ENCODE measurements at regions not wholly inside any gene's neighbourhood (a gene's known extent, or its start where the extent isn't known, plus 50 kb on each side); places are given as distances from the start of the nearest gene placed in this dataset.

DNA sequence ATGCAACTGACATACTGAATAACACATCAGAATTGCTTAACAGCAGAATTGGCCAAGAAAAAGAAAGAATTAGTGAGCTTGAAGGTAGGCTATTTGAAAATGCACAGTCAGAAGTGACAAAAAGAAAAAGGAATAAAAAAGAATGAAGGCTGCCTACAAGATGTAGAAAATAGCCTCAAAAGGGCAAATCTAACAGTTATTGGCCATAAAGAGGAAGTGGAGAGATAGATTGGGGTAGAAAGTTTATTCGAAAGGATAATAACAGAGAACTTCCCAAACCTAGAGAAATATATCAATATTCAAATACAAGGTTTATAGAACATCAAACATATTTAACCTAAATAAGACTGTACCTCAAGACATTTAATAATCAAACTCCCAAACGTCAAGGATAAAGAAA is 67.5 kb downstream of the ATP6V1G3 start:
- DNase-seq (ENCODE audit: low read depth, low spot score), result no peak
- Histone ChIP-seq H3K27me3 (ENCODE audit: control insufficient read depth, insufficient read depth, low read length) (no peaks in the 10 kb centered on the region), H3K9me3 (ENCODE audit: control insufficient read depth, insufficient read depth, low read depth, low read length) (no peaks in the 10 kb centered on the region; the same call in 1 of the 2 replicates), H3K27ac (ENCODE audit: low read length) (no peak overlapping the region), H3K4me1 (ENCODE audit: control insufficient read depth, insufficient read depth, low read length) (peaks cover 3% of the 10 kb centered on the region; the same call in 1 of the 2 replicates), H3K4me3 (ENCODE audit: low read depth in 2 of 2, low read length in 2 of 2) (no peak overlapping the region), H3K36me3 (ENCODE audit: control insufficient read depth, insufficient read depth, low read length) (no peaks in the 10 kb centered on the region)
- in situ Hi-C loops (cut with HindIII; ENCODE audit: low pct_unique_long_range_greater_than_20kb, low sequenced_read_pairs), result no loop called here
- BruUV-seq (replicated peaks), result no TSS peak
- ATAC-seq, result no peak
- intact Hi-C loops (cut with micrococcal nuclease; ENCODE audit: unreplicated experiment), result no loop called here
- ChIA-PET POLR2A (no interaction called here), CTCF (no interaction called here)
- TF ChIP-seq TCF7L2 (IDR thresholded peaks at IDR 0.05; ENCODE audit: low read depth, low read length), result no peak
- TF ChIP-seq, protein P1, sequence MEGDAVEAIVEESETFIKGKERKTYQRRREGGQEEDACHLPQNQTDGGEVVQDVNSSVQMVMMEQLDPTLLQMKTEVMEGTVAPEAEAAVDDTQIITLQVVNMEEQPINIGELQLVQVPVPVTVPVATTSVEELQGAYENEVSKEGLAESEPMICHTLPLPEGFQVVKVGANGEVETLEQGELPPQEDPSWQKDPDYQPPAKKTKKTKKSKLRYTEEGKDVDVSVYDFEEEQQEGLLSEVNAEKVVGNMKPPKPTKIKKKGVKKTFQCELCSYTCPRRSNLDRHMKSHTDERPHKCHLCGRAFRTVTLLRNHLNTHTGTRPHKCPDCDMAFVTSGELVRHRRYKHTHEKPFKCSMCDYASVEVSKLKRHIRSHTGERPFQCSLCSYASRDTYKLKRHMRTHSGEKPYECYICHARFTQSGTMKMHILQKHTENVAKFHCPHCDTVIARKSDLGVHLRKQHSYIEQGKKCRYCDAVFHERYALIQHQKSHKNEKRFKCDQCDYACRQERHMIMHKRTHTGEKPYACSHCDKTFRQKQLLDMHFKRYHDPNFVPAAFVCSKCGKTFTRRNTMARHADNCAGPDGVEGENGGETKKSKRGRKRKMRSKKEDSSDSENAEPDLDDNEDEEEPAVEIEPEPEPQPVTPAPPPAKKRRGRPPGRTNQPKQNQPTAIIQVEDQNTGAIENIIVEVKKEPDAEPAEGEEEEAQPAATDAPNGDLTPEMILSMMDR (IDR thresholded peaks at IDR 0.05), result no peak
- TF ChIP-seq SIN3A (IDR thresholded peaks at IDR 0.05; ENCODE audit: borderline replicate concordance, insufficient read depth, low read depth, low read length), result no peak
- no peak for TF ChIP-seq POLR2AphosphoS5 (IDR thresholded peaks at IDR 0.05; ENCODE audit: low read depth, low read length)
- TF ChIP-seq, protein P2, sequence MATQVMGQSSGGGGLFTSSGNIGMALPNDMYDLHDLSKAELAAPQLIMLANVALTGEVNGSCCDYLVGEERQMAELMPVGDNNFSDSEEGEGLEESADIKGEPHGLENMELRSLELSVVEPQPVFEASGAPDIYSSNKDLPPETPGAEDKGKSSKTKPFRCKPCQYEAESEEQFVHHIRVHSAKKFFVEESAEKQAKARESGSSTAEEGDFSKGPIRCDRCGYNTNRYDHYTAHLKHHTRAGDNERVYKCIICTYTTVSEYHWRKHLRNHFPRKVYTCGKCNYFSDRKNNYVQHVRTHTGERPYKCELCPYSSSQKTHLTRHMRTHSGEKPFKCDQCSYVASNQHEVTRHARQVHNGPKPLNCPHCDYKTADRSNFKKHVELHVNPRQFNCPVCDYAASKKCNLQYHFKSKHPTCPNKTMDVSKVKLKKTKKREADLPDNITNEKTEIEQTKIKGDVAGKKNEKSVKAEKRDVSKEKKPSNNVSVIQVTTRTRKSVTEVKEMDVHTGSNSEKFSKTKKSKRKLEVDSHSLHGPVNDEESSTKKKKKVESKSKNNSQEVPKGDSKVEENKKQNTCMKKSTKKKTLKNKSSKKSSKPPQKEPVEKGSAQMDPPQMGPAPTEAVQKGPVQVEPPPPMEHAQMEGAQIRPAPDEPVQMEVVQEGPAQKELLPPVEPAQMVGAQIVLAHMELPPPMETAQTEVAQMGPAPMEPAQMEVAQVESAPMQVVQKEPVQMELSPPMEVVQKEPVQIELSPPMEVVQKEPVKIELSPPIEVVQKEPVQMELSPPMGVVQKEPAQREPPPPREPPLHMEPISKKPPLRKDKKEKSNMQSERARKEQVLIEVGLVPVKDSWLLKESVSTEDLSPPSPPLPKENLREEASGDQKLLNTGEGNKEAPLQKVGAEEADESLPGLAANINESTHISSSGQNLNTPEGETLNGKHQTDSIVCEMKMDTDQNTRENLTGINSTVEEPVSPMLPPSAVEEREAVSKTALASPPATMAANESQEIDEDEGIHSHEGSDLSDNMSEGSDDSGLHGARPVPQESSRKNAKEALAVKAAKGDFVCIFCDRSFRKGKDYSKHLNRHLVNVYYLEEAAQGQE (IDR thresholded peaks at IDR 0.05; ENCODE audit: insufficient read depth in 1 of 2, low read depth in 2 of 2, low read length in 1 of 2), result no peak

DNA sequence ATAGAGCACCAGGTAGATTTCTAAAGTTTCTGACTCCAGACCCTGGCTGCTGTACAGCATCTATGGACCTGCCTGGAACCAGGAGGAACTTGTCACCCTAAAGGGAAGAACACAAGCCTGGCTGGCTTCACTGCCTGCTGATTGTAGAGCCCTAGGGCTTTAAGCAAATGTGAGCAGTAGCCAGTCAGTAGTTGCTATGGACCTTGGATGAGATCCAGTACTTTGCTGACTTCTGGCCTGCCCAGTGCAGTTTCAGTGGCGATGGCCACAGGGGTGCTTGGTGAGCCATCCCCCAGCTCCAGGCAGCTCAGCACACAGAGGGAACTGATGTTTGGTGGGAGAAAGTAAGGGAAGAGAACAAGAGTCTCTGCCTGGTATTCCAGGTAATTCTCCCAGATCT is 68.4 kb downstream of the ATP6V1G3 start:
- Histone ChIP-seq H3K27ac (ENCODE audit: low read length) (no peak overlapping the region), H3K9me3 (ENCODE audit: control insufficient read depth, insufficient read depth, low read depth, low read length) (no peaks in the 10 kb centered on the region), H3K4me3 (ENCODE audit: low read depth in 2 of 2, low read length in 2 of 2) (no peak overlapping the region), H3K36me3 (ENCODE audit: control insufficient read depth, insufficient read depth, low read length) (no peaks in the 10 kb centered on the region), H3K4me1 (ENCODE audit: control insufficient read depth, insufficient read depth, low read length) (peaks cover 7% of the 10 kb centered on the region; the same call in 1 of the 2 replicates), H3K27me3 (ENCODE audit: control insufficient read depth, insufficient read depth, low read length) (no peaks in the 10 kb centered on the region)
- intact Hi-C loops (cut with micrococcal nuclease; ENCODE audit: unreplicated experiment), result no loop called here
- in situ Hi-C loops (cut with HindIII; ENCODE audit: low pct_unique_long_range_greater_than_20kb, low sequenced_read_pairs), result no loop called here
- ChIA-PET CTCF (no interaction called here), POLR2A (no interaction called here)
- TF ChIP-seq POLR2AphosphoS5 (IDR thresholded peaks at IDR 0.05; ENCODE audit: low read depth, low read length) (no peak), SIN3A (IDR thresholded peaks at IDR 0.05; ENCODE audit: borderline replicate concordance, insufficient read depth, low read depth, low read length) (no peak), TCF7L2 (IDR thresholded peaks at IDR 0.05; ENCODE audit: low read depth, low read length) (no peak)
- TF ChIP-seq, protein P1 (IDR thresholded peaks at IDR 0.05), result no peak
- TF ChIP-seq, protein P2 (IDR thresholded peaks at IDR 0.05; ENCODE audit: insufficient read depth in 1 of 2, low read depth in 2 of 2, low read length in 1 of 2), result no peak
- ATAC-seq, result no peak
- no peak for DNase-seq (ENCODE audit: low read depth, low spot score)
- BruUV-seq (replicated peaks), result no TSS peak
